IMR-90 (cell line): ENCODE measurements at regions not wholly inside any gene's neighbourhood (a gene's known extent, or its start where the extent isn't known, plus 50 kb on each side); places are given as distances from the start of the nearest gene placed in this dataset.

ENCODE experiments used
- ATAC-seq: fragments of 200-7000 bp; cut with Tn5 transposase; 2 replicates; pipeline ENCODE4 v1.9.1; 2020; ENCODE audit warnings: low read depth, mild to moderate bottlenecking, moderate library complexity
- BruUV-seq: library from RNA; stranded (reverse); fragments of 400-500 nt; replicated peaks from 2 replicates; lab custom pipeline; 2021; lab: Mats Ljungman, UMichigan
- CTCF ChIA-PET: fragments of 300-600 bp; formaldehyde crosslinking; extraction: SDS; loops from one replicate; lab custom pipeline; 2021; ENCODE audit warnings: antibody characterized with exemption; lab: Yijun Ruan, JAX
- POLR2A ChIA-PET: fragments of 300-600 bp; sonication (Branson Sonifier 250); formaldehyde crosslinking; loops from one replicate; lab custom pipeline; 2022; ENCODE audit warnings: antibody characterized with exemption; ENCODE audit not compliant: unreplicated experiment; lab: Charles Lee
- DNase-seq: peaks from one replicate; pipeline ENCODE4 v3.0.0; 2013
- H2AFZ ChIP-seq: replicated peaks from 2 replicates; pipeline ENCODE3; 2013; ENCODE audit warnings: low read length, mild to moderate bottlenecking; ENCODE audit not compliant: poor library complexity
- H2AK5ac ChIP-seq: 2 replicates; pipeline ENCODE4 v1.6.1; 2013; ENCODE audit warnings: low read depth, low read length, inconsistent platforms
- H2AK9ac ChIP-seq: replicated peaks from 2 replicates; pipeline ENCODE3; 2013; ENCODE audit warnings: mild to moderate bottlenecking, low read depth, low read length, moderate library complexity; ENCODE audit not compliant: poor library complexity
- H2BK120ac ChIP-seq: 2 replicates; pipeline ENCODE4 v1.6.1; 2013; ENCODE audit warnings: low read depth, low read length, inconsistent platforms
- H2BK15ac ChIP-seq: 3 replicates; pipeline ENCODE4 v1.6.1; 2013; ENCODE audit warnings: low read depth, low read length, inconsistent platforms
- H2BK20ac ChIP-seq: 2 replicates; pipeline ENCODE4 v1.6.1; 2013; ENCODE audit warnings: low read depth, mild to moderate bottlenecking, inconsistent platforms, low read length, moderate library complexity
- H2BK5ac ChIP-seq: 2 replicates; pipeline ENCODE4 v1.6.1; 2013; ENCODE audit warnings: mild to moderate bottlenecking, low read depth, low read length, inconsistent platforms; ENCODE audit not compliant: poor library complexity, severe bottlenecking
- H3K14ac ChIP-seq: replicated peaks from 2 replicates; pipeline ENCODE4 v1.6.1; 2013; ENCODE audit warnings: low read depth, low read length, inconsistent platforms
- H3K18ac ChIP-seq: 2 replicates; pipeline ENCODE4 v1.6.1; 2013; ENCODE audit warnings: low read depth, low read length, control low read depth
- H3K23ac ChIP-seq: 2 replicates; pipeline ENCODE4 v1.6.1; 2013; ENCODE audit warnings: low read depth, low read length, inconsistent platforms
- H3K27ac ChIP-seq: 2 replicates; pipeline ENCODE4 v1.5.1; 2013; ENCODE audit warnings: mild to moderate bottlenecking, control low read depth, low read length; ENCODE audit not compliant: insufficient read depth
- H3K27me3 ChIP-seq: 2 replicates; pipeline ENCODE4 v1.6.1; 2013; ENCODE audit warnings: low read length; ENCODE audit not compliant: control insufficient read depth, insufficient read depth
- H3K36me3 ChIP-seq: 2 replicates; pipeline ENCODE4 v1.6.1; 2013; ENCODE audit warnings: low read length, mixed read lengths; ENCODE audit not compliant: control insufficient read depth, insufficient read depth
- H3K4ac ChIP-seq: 2 replicates; pipeline ENCODE4 v1.6.1; 2013; ENCODE audit warnings: low read depth, low read length, inconsistent platforms
- H3K4me1 ChIP-seq: 2 replicates; pipeline ENCODE4 v1.6.1; 2013; ENCODE audit warnings: low read length, mixed read lengths; ENCODE audit not compliant: control insufficient read depth, insufficient read depth
- H3K4me2 ChIP-seq: 2 replicates; pipeline ENCODE4 v1.6.1; 2013; ENCODE audit warnings: low read depth, mild to moderate bottlenecking, control low read depth, low read length, moderate library complexity
- H3K4me3 ChIP-seq: 2 replicates; pipeline ENCODE4 v1.5.1; 2013; ENCODE audit warnings: low read depth, mild to moderate bottlenecking, control low read depth, low read length, moderate library complexity; ENCODE audit not compliant: insufficient read depth
- H3K56ac ChIP-seq: 2 replicates; pipeline ENCODE4 v1.6.1; 2013; ENCODE audit warnings: low read length, inconsistent platforms; ENCODE audit not compliant: insufficient read depth; ENCODE audit errors: extremely low read depth
- H3K79me1 ChIP-seq, 2 experiments: 2 replicates each; pipeline ENCODE4 v1.6.1; 2013; ENCODE audit warnings: low read length in 2 of 2, inconsistent platforms in 1 of 2, low read depth in 1 of 2
- H3K9ac ChIP-seq: 2 replicates; pipeline ENCODE4 v1.6.1; 2013; ENCODE audit warnings: low read depth, low read length, control low read depth
- H3K9me1 ChIP-seq: 2 replicates; pipeline ENCODE4 v1.6.1; 2013; ENCODE audit warnings: low read length, inconsistent platforms; ENCODE audit not compliant: insufficient read depth
- H3K9me3 ChIP-seq: 2 replicates; pipeline ENCODE4 v1.6.1; 2013; ENCODE audit warnings: low read length; ENCODE audit not compliant: control insufficient read depth, insufficient read depth
- H4K20me1 ChIP-seq: 2 replicates; pipeline ENCODE4 v1.6.1; 2013; ENCODE audit warnings: low read length, inconsistent platforms; ENCODE audit not compliant: insufficient read depth
- H4K5ac ChIP-seq: 2 replicates; pipeline ENCODE4 v1.6.1; 2013; ENCODE audit warnings: mild to moderate bottlenecking, low read depth, low read length, control low read depth
- H4K8ac ChIP-seq, 2 experiments: 2 replicates each; pipeline ENCODE4 v1.6.1; 2013; ENCODE audit warnings: low read depth in 2 of 2, low read length in 2 of 2, control low read depth in 1 of 2, inconsistent platforms in 1 of 2
- H4K91ac ChIP-seq: 2 replicates; pipeline ENCODE4 v1.6.1; 2013; ENCODE audit warnings: low read depth, low read length, inconsistent platforms; ENCODE audit not compliant: insufficient read depth
- BHLHE40 ChIP-seq: fragments of 150-350 bp; IDR thresholded peaks from 2 replicates; pipeline ENCODE4 v1.6.1; 2016; ENCODE audit warnings: mild to moderate bottlenecking, low read depth, low read length
- CEBPB ChIP-seq: IDR thresholded peaks from 2 replicates; pipeline ENCODE4 v1.6.1; 2012; ENCODE audit warnings: low read depth, low read length, improper control_type of control experiment
- CHD1 ChIP-seq: IDR thresholded peaks from 2 replicates; pipeline ENCODE4 v1.6.1; 2012; ENCODE audit warnings: low read depth, low read length, improper control_type of control experiment
- FOS ChIP-seq: fragments of 150-350 bp; IDR thresholded peaks from 2 replicates; pipeline ENCODE4 v1.6.1; 2016; ENCODE audit warnings: low read depth, low read length
- MAFK ChIP-seq: IDR thresholded peaks from 2 replicates; pipeline ENCODE4 v1.6.1; 2012; ENCODE audit warnings: low read depth, low read length, improper control_type of control experiment
- MAZ ChIP-seq: IDR thresholded peaks from 2 replicates; pipeline ENCODE4 v1.6.1; 2012; ENCODE audit warnings: low read depth, mild to moderate bottlenecking, low read length, improper control_type of control experiment, moderate library complexity, borderline replicate concordance
- MXI1 ChIP-seq: IDR thresholded peaks from 2 replicates; pipeline ENCODE4 v1.6.1; 2012; ENCODE audit warnings: low read depth, mild to moderate bottlenecking, low read length, moderate library complexity, borderline replicate concordance
- NFE2L2 ChIP-seq: fragments of 150-350 bp; IDR thresholded peaks from 2 replicates; pipeline ENCODE4 v1.6.1; 2016; ENCODE audit warnings: low read depth, mild to moderate bottlenecking, low read length
- POLR2A ChIP-seq: IDR thresholded peaks from 2 replicates; pipeline ENCODE4 v1.6.1; 2012; ENCODE audit warnings: mild to moderate bottlenecking, low read depth, low read length
- RAD21 ChIP-seq: IDR thresholded peaks from 2 replicates; pipeline ENCODE4 v1.6.1; 2012; ENCODE audit warnings: low read length, improper control_type of control experiment
- RCOR1 ChIP-seq: IDR thresholded peaks from 2 replicates; pipeline ENCODE4 v1.6.1; 2012; ENCODE audit warnings: mild to moderate bottlenecking, low read length, improper control_type of control experiment; ENCODE audit not compliant: insufficient replicate concordance
- RFX5 ChIP-seq: IDR thresholded peaks from 2 replicates; pipeline ENCODE4 v1.8.0; 2012; ENCODE audit warnings: low read depth, mild to moderate bottlenecking, low read length, moderate library complexity
- SMC3 ChIP-seq: fragments of 150-350 bp; IDR thresholded peaks from 2 replicates; pipeline ENCODE4 v1.6.1; 2016; ENCODE audit warnings: low read depth, mild to moderate bottlenecking, antibody characterized with exemption, low read length, moderate library complexity
- WGBS, 2 experiments: methylation state at CpG; one replicate each; pipeline versions ENCODE4 v1.1.5 to v1.1.7; 2013; ENCODE audit warnings: missing lambda C conversion rate in 2 of 2; ENCODE audit not compliant: insufficient read length in 1 of 2; ENCODE audit errors: extremely low coverage in 2 of 2; 5-methylcytosine and 5-hydroxymethylcytosine counted together
- dilution Hi-C: fragments of 300-500 bp; cut with HindIII; formaldehyde crosslinking; loops from one replicate; pipeline ENCODE4 v1.14.3; 2018; ENCODE audit warnings: low sequenced_read_pairs; ENCODE audit not compliant: unreplicated experiment
- in situ Hi-C: fragments of 300-500 bp; cut with MboI; formaldehyde crosslinking; loops from 3 replicates; pipeline ENCODE4 v1.14.3; 2019; ENCODE audit warnings: low sequenced_read_pairs, inconsistent platforms, mixed read lengths
- intact Hi-C: fragments of 100-400 bp; cut with micrococcal nuclease; formaldehyde crosslinking; loops from 2 replicates; pipeline ENCODE4 v1.10.0; 2022
- TF ChIP-seq, protein P1 (sequence below): conservative IDR thresholded peaks from 2 replicates; pipeline ENCODE4 v1.5.1; 2012; ENCODE audit warnings: mild to moderate bottlenecking, low read depth, low read length, improper control_type of control experiment
- TF ChIP-seq, protein P2 (sequence below): fragments of 150-350 bp; IDR thresholded peaks from 2 replicates; pipeline ENCODE4 v1.6.1; 2016; ENCODE audit warnings: low read depth, mild to moderate bottlenecking, low read length, moderate library complexity, borderline replicate concordance
- TF ChIP-seq, protein P3 (sequence below): fragments of 150-350 bp; IDR thresholded peaks from 2 replicates; pipeline ENCODE4 v1.6.1; 2017; ENCODE audit warnings: mild to moderate bottlenecking, antibody characterized with exemption, low read length, low read depth

DNA sequence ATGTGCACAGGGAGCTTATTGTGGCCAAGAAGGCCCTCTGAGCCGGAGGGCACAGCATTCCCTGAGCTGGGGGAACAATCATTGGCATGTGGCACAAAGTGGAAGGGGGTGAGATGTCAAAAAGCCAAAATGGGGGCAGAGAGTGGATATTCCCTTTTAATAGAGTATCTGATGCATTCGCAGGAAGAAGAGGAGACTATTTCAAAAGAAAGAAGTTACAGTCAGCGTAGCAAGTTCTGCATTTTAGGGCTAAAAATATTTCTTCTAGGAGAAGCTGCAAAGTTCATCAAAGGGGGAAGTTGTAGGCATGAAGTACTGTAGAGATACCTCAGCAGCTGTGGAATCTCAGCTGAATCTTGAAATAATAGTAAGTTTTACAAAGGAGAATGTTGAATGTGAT is 136.0 kb upstream of the WDR11 start:
- no TSS peak for BruUV-seq
- Histone ChIP-seq H2BK15ac (no peak overlapping the region), H3K23ac (no peak overlapping the region), H2BK5ac (no peak overlapping the region), H3K9me1 (no peaks in the 10 kb centered on the region), H2BK120ac (no peak overlapping the region), H4K91ac (no peak overlapping the region), H4K5ac (no peak overlapping the region), H4K8ac (no peak overlapping the region), H4K20me1 (no peaks in the 10 kb centered on the region), H3K79me1 (no peaks in the 10 kb centered on the region), H2BK20ac (no peak overlapping the region), H3K56ac (no peak overlapping the region), H3K27me3 (no peaks in the 10 kb centered on the region), H2AFZ (no peak overlapping the region), H3K18ac (no peak overlapping the region), H3K4ac (no peak overlapping the region), H3K14ac (no peak overlapping the region), H3K4me1 (no peaks in the 10 kb centered on the region), H3K36me3 (no peaks in the 10 kb centered on the region), H3K27ac (no peak overlapping the region), H3K9ac (no peak overlapping the region), H2AK9ac (no peak overlapping the region), H3K9me3 (peaks cover 16% of the 10 kb centered on the region), H3K4me3 (no peak overlapping the region), H2AK5ac (no peak overlapping the region), H3K4me2 (no peak overlapping the region)
- WGBS, 2 experiments: no CpG with 5 or more reads among the region's 3 CpGs
- DNase-seq: no peak
- ChIA-PET POLR2A (no interaction called here), CTCF (no interaction called here)
- TF ChIP-seq, protein P1, sequence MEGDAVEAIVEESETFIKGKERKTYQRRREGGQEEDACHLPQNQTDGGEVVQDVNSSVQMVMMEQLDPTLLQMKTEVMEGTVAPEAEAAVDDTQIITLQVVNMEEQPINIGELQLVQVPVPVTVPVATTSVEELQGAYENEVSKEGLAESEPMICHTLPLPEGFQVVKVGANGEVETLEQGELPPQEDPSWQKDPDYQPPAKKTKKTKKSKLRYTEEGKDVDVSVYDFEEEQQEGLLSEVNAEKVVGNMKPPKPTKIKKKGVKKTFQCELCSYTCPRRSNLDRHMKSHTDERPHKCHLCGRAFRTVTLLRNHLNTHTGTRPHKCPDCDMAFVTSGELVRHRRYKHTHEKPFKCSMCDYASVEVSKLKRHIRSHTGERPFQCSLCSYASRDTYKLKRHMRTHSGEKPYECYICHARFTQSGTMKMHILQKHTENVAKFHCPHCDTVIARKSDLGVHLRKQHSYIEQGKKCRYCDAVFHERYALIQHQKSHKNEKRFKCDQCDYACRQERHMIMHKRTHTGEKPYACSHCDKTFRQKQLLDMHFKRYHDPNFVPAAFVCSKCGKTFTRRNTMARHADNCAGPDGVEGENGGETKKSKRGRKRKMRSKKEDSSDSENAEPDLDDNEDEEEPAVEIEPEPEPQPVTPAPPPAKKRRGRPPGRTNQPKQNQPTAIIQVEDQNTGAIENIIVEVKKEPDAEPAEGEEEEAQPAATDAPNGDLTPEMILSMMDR: no peak
- TF ChIP-seq BHLHE40 (no peak), FOS (no peak), RCOR1 (no peak), RAD21 (no peak), POLR2A (no peak), RFX5 (no peak), NFE2L2 (no peak), MXI1 (no peak), SMC3 (no peak), CEBPB (no peak), MAZ (no peak), MAFK (no peak), CHD1 (no peak)
- TF ChIP-seq, protein P2, sequence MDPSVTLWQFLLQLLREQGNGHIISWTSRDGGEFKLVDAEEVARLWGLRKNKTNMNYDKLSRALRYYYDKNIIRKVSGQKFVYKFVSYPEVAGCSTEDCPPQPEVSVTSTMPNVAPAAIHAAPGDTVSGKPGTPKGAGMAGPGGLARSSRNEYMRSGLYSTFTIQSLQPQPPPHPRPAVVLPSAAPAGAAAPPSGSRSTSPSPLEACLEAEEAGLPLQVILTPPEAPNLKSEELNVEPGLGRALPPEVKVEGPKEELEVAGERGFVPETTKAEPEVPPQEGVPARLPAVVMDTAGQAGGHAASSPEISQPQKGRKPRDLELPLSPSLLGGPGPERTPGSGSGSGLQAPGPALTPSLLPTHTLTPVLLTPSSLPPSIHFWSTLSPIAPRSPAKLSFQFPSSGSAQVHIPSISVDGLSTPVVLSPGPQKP: no peak
- TF ChIP-seq, protein P3, sequence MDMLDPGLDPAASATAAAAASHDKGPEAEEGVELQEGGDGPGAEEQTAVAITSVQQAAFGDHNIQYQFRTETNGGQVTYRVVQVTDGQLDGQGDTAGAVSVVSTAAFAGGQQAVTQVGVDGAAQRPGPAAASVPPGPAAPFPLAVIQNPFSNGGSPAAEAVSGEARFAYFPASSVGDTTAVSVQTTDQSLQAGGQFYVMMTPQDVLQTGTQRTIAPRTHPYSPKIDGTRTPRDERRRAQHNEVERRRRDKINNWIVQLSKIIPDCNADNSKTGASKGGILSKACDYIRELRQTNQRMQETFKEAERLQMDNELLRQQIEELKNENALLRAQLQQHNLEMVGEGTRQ: no peak
- in situ Hi-C loops (no loop called here), intact Hi-C loops (no loop called here), dilution Hi-C loops (no loop called here)
- no peak for ATAC-seq
